ENCODE measurements at regions not wholly inside any gene's neighbourhood (a gene's known extent, or its start where the extent isn't known, plus 50 kb on each side); places are given as distances from the start of the nearest gene placed in this dataset.

- TF ChIP-seq CTCF (IDR thresholded peaks at IDR 0.05): no peak
- no peak for TF ChIP-seq POLR2A (IDR thresholded peaks at IDR 0.05)
Observed at GRCh38 chr11:95289378-95290101, 58.5 kb upstream of the SESN3 start.

All from lower leg skin (tissue), 3 donors.